WTC11 (cell line): ENCODE measurements at regions not wholly inside any gene's neighbourhood (a gene's known extent, or its start where the extent isn't known, plus 50 kb on each side); places are given as distances from the start of the nearest gene placed in this dataset.

Source experiments
- ATAC-seq: fragments of 200-7000 bp; cut with Tn5 transposase; 2 replicates; pipeline ENCODE4 v1.10.0; 2021; ENCODE audit warnings: mild to moderate bottlenecking, moderate library complexity
- CTCF ChIA-PET: fragments of 300-600 bp; sonication (Branson Sonifier 250); formaldehyde crosslinking; loops from one replicate; lab custom pipeline; 2021; ENCODE audit warnings: antibody characterized with exemption; lab: Charles Lee
- POLR2A ChIA-PET: fragments of 350-600 bp; sonication (Branson Sonifier 250); formaldehyde crosslinking; loops from one replicate; lab custom pipeline; 2021; ENCODE audit warnings: antibody characterized with exemption; lab: Charles Lee
- DNase-seq: peaks from one replicate; pipeline ENCODE4 v3.0.0; 2021; ENCODE audit warnings: low spot score
- H3K27ac Mint-ChIP-seq: 2 replicates; pipeline ENCODE4 v1.8.0; 2021; ENCODE audit warnings: mixed read lengths
- H3K27me3 Mint-ChIP-seq: 2 replicates; pipeline ENCODE4 v1.8.0; 2021; ENCODE audit warnings: low read depth, mild to moderate bottlenecking, moderate library complexity, mixed read lengths
- H3K36me3 Mint-ChIP-seq: 2 replicates; pipeline ENCODE4 v1.8.0; 2021; ENCODE audit warnings: mixed read lengths
- H3K4me1 Mint-ChIP-seq: 2 replicates; pipeline ENCODE4 v1.8.0; 2022; ENCODE audit warnings: mixed read lengths
- H3K4me3 Mint-ChIP-seq: 2 replicates; pipeline ENCODE4 v1.8.0; 2021; ENCODE audit warnings: mild to moderate bottlenecking, moderate library complexity, mixed read lengths
- H3K9me3 Mint-ChIP-seq: 2 replicates; pipeline ENCODE4 v1.8.0; 2021; ENCODE audit warnings: mixed read lengths
- ELF4 ChIP-seq: sonication (generic); formaldehyde crosslinking; IDR thresholded peaks from 2 replicates; pipeline ENCODE4 v1.8.1; 2022; ENCODE audit warnings: low read depth, mild to moderate bottlenecking, moderate library complexity, missing genetic modification reagents
- FOXJ3 ChIP-seq: sonication (generic); formaldehyde crosslinking; IDR thresholded peaks from 2 replicates; pipeline ENCODE4 v1.9.0; 2021; ENCODE audit warnings: missing genetic modification reagents, mild to moderate bottlenecking, borderline replicate concordance
- IRF2 ChIP-seq: sonication (generic); formaldehyde crosslinking; IDR thresholded peaks from 2 replicates; pipeline ENCODE4 v1.8.0; 2022; ENCODE audit warnings: low read depth, missing genetic modification reagents, borderline replicate concordance
- MYBL2 ChIP-seq: sonication (generic); formaldehyde crosslinking; IDR thresholded peaks from 2 replicates; pipeline ENCODE4 v1.8.1; 2023; ENCODE audit warnings: mild to moderate bottlenecking, moderate library complexity, missing genetic modification reagents
- PRRX2 ChIP-seq: fragments of 250-450 bp; sonication (Bioruptor Pico); IDR thresholded peaks from 2 replicates; pipeline ENCODE4 v1.8.0; 2021; ENCODE audit warnings: mild to moderate bottlenecking
- SOX15 ChIP-seq: fragments of 250-450 bp; sonication (Bioruptor Pico); IDR thresholded peaks from 2 replicates; pipeline ENCODE4 v1.9.0; 2021; ENCODE audit warnings: mild to moderate bottlenecking
- ZBTB21 ChIP-seq: sonication (generic); formaldehyde crosslinking; IDR thresholded peaks from 2 replicates; pipeline ENCODE4 v1.8.1; 2023; ENCODE audit warnings: mild to moderate bottlenecking, missing genetic modification reagents, borderline replicate concordance
- ZNF396 ChIP-seq: fragments of 250-450 bp; sonication (Bioruptor Pico); IDR thresholded peaks from 2 replicates; pipeline ENCODE4 v1.8.0; 2021; ENCODE audit warnings: mild to moderate bottlenecking, moderate library complexity, borderline replicate concordance
- TF ChIP-seq, protein P1 (sequence below): fragments of 250-450 bp; sonication (Bioruptor Pico); IDR thresholded peaks from 2 replicates; pipeline ENCODE4 v1.8.0; 2021; ENCODE audit warnings: mild to moderate bottlenecking
- TF ChIP-seq, protein P2 (sequence below): fragments of 250-450 bp; sonication (Bioruptor Pico); IDR thresholded peaks from 2 replicates; pipeline ENCODE4 v1.9.0; 2021; ENCODE audit warnings: mild to moderate bottlenecking
- TF ChIP-seq, protein P3 (sequence below): sonication (generic); formaldehyde crosslinking; IDR thresholded peaks from 2 replicates; pipeline ENCODE4 v1.8.1; 2022; ENCODE audit warnings: low read depth, missing genetic modification reagents, borderline replicate concordance
- TF ChIP-seq, protein P4 (sequence below): sonication (generic); formaldehyde crosslinking; IDR thresholded peaks from 2 replicates; pipeline ENCODE4 v1.8.0; 2022; ENCODE audit warnings: missing genetic modification reagents
- TF ChIP-seq, protein P5 (sequence below): sonication (generic); formaldehyde crosslinking; IDR thresholded peaks from 2 replicates; pipeline ENCODE4 v1.8.0; 2023; ENCODE audit warnings: missing genetic modification reagents, mild to moderate bottlenecking, borderline replicate concordance
- TF ChIP-seq, protein P6 (sequence below): fragments of 250-450 bp; sonication (Bioruptor Pico); IDR thresholded peaks from 2 replicates; pipeline ENCODE4 v1.9.0; 2021; ENCODE audit warnings: mild to moderate bottlenecking, borderline replicate concordance

DNA sequence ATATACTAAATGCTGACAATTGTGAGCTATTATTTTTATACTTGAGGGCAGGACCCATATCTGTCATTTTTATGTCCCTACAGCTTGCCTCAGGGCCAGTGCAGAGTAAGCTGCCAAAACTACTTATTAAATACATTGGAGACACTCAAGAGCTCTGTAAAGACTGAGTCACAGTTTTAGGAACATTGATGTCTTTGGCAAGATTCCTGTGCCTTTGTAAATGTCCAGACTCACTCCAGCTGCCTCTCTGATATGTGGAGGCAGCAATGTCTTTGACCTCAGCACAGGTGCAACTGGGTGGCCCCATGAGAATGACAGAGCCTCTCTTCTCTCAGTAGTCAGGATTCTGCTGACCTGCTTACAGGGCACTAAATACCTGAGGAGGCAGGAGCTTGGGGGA, 363.2 kb downstream of the OSTF1 start (continued):
- TF ChIP-seq ELF4 (CRISPR knock-in tag) (no peak), FOXJ3 (CRISPR knock-in tag) (no peak), ZNF396 (CRISPR knock-in tag) (no peak), PRRX2 (CRISPR knock-in tag) (no peak)
- TF ChIP-seq, protein P1, sequence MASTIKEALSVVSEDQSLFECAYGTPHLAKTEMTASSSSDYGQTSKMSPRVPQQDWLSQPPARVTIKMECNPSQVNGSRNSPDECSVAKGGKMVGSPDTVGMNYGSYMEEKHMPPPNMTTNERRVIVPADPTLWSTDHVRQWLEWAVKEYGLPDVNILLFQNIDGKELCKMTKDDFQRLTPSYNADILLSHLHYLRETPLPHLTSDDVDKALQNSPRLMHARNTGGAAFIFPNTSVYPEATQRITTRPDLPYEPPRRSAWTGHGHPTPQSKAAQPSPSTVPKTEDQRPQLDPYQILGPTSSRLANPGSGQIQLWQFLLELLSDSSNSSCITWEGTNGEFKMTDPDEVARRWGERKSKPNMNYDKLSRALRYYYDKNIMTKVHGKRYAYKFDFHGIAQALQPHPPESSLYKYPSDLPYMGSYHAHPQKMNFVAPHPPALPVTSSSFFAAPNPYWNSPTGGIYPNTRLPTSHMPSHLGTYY (CRISPR knock-in tag), result no peak
- TF ChIP-seq, protein P2, sequence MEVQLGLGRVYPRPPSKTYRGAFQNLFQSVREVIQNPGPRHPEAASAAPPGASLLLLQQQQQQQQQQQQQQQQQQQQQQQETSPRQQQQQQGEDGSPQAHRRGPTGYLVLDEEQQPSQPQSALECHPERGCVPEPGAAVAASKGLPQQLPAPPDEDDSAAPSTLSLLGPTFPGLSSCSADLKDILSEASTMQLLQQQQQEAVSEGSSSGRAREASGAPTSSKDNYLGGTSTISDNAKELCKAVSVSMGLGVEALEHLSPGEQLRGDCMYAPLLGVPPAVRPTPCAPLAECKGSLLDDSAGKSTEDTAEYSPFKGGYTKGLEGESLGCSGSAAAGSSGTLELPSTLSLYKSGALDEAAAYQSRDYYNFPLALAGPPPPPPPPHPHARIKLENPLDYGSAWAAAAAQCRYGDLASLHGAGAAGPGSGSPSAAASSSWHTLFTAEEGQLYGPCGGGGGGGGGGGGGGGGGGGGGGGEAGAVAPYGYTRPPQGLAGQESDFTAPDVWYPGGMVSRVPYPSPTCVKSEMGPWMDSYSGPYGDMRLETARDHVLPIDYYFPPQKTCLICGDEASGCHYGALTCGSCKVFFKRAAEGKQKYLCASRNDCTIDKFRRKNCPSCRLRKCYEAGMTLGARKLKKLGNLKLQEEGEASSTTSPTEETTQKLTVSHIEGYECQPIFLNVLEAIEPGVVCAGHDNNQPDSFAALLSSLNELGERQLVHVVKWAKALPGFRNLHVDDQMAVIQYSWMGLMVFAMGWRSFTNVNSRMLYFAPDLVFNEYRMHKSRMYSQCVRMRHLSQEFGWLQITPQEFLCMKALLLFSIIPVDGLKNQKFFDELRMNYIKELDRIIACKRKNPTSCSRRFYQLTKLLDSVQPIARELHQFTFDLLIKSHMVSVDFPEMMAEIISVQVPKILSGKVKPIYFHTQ (CRISPR knock-in tag), result no peak
- TF ChIP-seq, all 79 proteins: peak for 0

DNA sequence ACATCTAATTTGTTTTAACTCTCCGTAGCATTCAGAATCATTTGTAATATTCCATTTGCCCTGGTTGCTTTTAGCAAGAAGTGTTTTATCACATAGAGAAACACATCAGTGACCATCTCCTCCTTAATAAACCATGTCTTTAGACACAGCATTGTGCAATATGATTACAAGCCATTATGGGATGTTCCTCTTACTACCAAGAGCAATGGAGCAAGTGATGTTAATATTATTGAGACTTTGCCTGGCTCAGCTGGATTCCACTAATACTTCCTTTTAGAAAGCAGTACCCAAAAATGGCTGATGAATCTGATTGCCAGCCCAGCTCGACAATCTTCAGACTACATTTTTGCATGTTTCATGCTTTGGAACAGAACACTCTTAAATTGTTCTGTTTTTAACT, 364.2 kb downstream of the OSTF1 start:
- Mint-ChIP-seq H3K27ac (no peak overlapping the region), H3K36me3 (peaks cover 7% of the 10 kb centered on the region; the same call in 1 of the 2 replicates), H3K9me3 (peaks cover 13% of the 10 kb centered on the region), H3K4me1 (peaks cover 65% of the 10 kb centered on the region), H3K4me3 (no peak overlapping the region), H3K27me3 (peaks cover 33% of the 10 kb centered on the region)
- DNase-seq, result no peak
- ATAC-seq, result no peak
- CTCF ChIA-PET, result no interaction called here
- POLR2A ChIA-PET, result no interaction called here
- TF ChIP-seq, protein P3, sequence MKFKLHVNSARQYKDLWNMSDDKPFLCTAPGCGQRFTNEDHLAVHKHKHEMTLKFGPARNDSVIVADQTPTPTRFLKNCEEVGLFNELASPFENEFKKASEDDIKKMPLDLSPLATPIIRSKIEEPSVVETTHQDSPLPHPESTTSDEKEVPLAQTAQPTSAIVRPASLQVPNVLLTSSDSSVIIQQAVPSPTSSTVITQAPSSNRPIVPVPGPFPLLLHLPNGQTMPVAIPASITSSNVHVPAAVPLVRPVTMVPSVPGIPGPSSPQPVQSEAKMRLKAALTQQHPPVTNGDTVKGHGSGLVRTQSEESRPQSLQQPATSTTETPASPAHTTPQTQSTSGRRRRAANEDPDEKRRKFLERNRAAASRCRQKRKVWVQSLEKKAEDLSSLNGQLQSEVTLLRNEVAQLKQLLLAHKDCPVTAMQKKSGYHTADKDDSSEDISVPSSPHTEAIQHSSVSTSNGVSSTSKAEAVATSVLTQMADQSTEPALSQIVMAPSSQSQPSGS (CRISPR knock-in tag), result no peak
- TF ChIP-seq, protein P4, sequence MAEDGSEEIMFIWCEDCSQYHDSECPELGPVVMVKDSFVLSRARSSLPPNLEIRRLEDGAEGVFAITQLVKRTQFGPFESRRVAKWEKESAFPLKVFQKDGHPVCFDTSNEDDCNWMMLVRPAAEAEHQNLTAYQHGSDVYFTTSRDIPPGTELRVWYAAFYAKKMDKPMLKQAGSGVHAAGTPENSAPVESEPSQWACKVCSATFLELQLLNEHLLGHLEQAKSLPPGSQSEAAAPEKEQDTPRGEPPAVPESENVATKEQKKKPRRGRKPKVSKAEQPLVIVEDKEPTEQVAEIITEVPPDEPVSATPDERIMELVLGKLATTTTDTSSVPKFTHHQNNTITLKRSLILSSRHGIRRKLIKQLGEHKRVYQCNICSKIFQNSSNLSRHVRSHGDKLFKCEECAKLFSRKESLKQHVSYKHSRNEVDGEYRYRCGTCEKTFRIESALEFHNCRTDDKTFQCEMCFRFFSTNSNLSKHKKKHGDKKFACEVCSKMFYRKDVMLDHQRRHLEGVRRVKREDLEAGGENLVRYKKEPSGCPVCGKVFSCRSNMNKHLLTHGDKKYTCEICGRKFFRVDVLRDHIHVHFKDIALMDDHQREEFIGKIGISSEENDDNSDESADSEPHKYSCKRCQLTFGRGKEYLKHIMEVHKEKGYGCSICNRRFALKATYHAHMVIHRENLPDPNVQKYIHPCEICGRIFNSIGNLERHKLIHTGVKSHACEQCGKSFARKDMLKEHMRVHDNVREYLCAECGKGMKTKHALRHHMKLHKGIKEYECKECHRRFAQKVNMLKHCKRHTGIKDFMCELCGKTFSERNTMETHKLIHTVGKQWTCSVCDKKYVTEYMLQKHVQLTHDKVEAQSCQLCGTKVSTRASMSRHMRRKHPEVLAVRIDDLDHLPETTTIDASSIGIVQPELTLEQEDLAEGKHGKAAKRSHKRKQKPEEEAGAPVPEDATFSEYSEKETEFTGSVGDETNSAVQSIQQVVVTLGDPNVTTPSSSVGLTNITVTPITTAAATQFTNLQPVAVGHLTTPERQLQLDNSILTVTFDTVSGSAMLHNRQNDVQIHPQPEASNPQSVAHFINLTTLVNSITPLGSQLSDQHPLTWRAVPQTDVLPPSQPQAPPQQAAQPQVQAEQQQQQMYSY (CRISPR knock-in tag), result no peak

DNA sequence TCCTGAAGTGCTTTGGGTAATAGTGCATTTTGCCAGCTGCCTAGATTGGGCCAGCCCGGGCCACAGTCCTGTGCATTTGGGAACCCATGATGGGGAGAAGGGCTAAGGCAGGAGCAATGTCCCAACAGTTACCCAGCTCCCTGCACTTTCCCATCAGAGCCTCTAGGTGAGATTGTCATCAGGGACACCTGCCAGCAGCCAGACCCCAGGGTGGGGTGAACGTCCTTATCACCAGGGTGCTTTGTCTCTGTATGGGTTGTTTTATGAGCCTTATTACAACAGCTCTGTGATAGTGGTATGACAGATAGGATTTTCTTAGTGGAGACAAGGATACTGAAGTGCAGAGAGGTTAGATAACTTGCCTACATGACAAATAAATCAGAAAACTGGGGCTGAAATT, 365.7 kb downstream of the OSTF1 start:
- TF ChIP-seq, protein P5, sequence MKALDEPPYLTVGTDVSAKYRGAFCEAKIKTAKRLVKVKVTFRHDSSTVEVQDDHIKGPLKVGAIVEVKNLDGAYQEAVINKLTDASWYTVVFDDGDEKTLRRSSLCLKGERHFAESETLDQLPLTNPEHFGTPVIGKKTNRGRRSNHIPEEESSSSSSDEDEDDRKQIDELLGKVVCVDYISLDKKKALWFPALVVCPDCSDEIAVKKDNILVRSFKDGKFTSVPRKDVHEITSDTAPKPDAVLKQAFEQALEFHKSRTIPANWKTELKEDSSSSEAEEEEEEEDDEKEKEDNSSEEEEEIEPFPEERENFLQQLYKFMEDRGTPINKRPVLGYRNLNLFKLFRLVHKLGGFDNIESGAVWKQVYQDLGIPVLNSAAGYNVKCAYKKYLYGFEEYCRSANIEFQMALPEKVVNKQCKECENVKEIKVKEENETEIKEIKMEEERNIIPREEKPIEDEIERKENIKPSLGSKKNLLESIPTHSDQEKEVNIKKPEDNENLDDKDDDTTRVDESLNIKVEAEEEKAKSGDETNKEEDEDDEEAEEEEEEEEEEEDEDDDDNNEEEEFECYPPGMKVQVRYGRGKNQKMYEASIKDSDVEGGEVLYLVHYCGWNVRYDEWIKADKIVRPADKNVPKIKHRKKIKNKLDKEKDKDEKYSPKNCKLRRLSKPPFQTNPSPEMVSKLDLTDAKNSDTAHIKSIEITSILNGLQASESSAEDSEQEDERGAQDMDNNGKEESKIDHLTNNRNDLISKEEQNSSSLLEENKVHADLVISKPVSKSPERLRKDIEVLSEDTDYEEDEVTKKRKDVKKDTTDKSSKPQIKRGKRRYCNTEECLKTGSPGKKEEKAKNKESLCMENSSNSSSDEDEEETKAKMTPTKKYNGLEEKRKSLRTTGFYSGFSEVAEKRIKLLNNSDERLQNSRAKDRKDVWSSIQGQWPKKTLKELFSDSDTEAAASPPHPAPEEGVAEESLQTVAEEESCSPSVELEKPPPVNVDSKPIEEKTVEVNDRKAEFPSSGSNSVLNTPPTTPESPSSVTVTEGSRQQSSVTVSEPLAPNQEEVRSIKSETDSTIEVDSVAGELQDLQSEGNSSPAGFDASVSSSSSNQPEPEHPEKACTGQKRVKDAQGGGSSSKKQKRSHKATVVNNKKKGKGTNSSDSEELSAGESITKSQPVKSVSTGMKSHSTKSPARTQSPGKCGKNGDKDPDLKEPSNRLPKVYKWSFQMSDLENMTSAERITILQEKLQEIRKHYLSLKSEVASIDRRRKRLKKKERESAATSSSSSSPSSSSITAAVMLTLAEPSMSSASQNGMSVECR (CRISPR knock-in tag), result no peak
- TF ChIP-seq, protein P6, sequence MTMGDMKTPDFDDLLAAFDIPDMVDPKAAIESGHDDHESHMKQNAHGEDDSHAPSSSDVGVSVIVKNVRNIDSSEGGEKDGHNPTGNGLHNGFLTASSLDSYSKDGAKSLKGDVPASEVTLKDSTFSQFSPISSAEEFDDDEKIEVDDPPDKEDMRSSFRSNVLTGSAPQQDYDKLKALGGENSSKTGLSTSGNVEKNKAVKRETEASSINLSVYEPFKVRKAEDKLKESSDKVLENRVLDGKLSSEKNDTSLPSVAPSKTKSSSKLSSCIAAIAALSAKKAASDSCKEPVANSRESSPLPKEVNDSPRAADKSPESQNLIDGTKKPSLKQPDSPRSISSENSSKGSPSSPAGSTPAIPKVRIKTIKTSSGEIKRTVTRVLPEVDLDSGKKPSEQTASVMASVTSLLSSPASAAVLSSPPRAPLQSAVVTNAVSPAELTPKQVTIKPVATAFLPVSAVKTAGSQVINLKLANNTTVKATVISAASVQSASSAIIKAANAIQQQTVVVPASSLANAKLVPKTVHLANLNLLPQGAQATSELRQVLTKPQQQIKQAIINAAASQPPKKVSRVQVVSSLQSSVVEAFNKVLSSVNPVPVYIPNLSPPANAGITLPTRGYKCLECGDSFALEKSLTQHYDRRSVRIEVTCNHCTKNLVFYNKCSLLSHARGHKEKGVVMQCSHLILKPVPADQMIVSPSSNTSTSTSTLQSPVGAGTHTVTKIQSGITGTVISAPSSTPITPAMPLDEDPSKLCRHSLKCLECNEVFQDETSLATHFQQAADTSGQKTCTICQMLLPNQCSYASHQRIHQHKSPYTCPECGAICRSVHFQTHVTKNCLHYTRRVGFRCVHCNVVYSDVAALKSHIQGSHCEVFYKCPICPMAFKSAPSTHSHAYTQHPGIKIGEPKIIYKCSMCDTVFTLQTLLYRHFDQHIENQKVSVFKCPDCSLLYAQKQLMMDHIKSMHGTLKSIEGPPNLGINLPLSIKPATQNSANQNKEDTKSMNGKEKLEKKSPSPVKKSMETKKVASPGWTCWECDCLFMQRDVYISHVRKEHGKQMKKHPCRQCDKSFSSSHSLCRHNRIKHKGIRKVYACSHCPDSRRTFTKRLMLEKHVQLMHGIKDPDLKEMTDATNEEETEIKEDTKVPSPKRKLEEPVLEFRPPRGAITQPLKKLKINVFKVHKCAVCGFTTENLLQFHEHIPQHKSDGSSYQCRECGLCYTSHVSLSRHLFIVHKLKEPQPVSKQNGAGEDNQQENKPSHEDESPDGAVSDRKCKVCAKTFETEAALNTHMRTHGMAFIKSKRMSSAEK (CRISPR knock-in tag), result no peak
- TF ChIP-seq ZBTB21 (CRISPR knock-in tag), result no peak
- no peak for TF ChIP-seq MYBL2
- TF ChIP-seq IRF2 (CRISPR knock-in tag), result no peak
- TF ChIP-seq SOX15, result no peak
- H3K27ac Mint-ChIP-seq, result no peak overlapping the region
- DNase-seq (no peak), ATAC-seq (no peak)
- peaks cover 27% of the 10 kb centered on the region for H3K27me3 Mint-ChIP-seq
- ChIA-PET CTCF (no interaction called here), POLR2A (no interaction called here)
- H3K9me3 Mint-ChIP-seq, result peaks cover 13% of the 10 kb centered on the region
- peaks cover 7% of the 10 kb centered on the region; the same call in 1 of the 2 replicates for H3K36me3 Mint-ChIP-seq
- peaks cover 64% of the 10 kb centered on the region for H3K4me1 Mint-ChIP-seq
- H3K4me3 Mint-ChIP-seq, result no peak overlapping the region
